GM23248 (cell line): ENCODE measurements at regions not wholly inside any gene's neighbourhood (a gene's known extent, or its start where the extent isn't known, plus 50 kb on each side); places are given as distances from the start of the nearest gene placed in this dataset.

ENCODE experiments used
- EZH2 ChIP-seq: fragments of 200-600 bp; sonication (generic); IDR thresholded peaks from 2 replicates; pipeline ENCODE4 v1.6.1; 2018; ENCODE audit warnings: antibody characterized with exemption, mild to moderate bottlenecking; ENCODE audit not compliant: insufficient read depth, poor library complexity, severe bottlenecking
- EZH2phosphoT487 ChIP-seq: fragments of 200-600 bp; sonication (generic); IDR thresholded peaks from 2 replicates; pipeline ENCODE4 v1.6.1; 2018; ENCODE audit warnings: antibody characterized with exemption, moderate library complexity, mild to moderate bottlenecking, low read depth; ENCODE audit not compliant: insufficient read depth

- TF ChIP-seq EZH2 (no peak), EZH2phosphoT487 (no peak)
Observed at GRCh38 chr11:81993755-81994154, 739.9 kb downstream of the FAM181B start.
